IPS DF 6.9 (cell line): ENCODE measurements at regions not wholly inside any gene's neighbourhood (a gene's known extent, or its start where the extent isn't known, plus 50 kb on each side); places are given as distances from the start of the nearest gene placed in this dataset.

Source experiments
- DNase-seq: peaks from one replicate; pipeline ENCODE4 v3.0.0-alpha.2; 2013; ENCODE audit warnings: low read depth, low spot score
- H3K27ac ChIP-seq: one replicate; pipeline ENCODE4 v1.5.1; 2013; ENCODE audit warnings: low read length, control low read depth
- H3K27me3 ChIP-seq: 2 replicates; pipeline ENCODE4 v1.6.1; 2013; ENCODE audit warnings: mild to moderate bottlenecking, low read length; ENCODE audit not compliant: control insufficient read depth, insufficient read depth
- H3K36me3 ChIP-seq: 2 replicates; pipeline ENCODE4 v1.6.1; 2013; ENCODE audit warnings: low read length; ENCODE audit not compliant: control insufficient read depth, insufficient read depth
- H3K4me1 ChIP-seq: 2 replicates; pipeline ENCODE4 v1.6.1; 2013; ENCODE audit warnings: low read length; ENCODE audit not compliant: control insufficient read depth, insufficient read depth
- H3K4me3 ChIP-seq: 2 replicates; pipeline ENCODE4 v1.5.1; 2013; ENCODE audit warnings: mild to moderate bottlenecking, low read length
- H3K9me3 ChIP-seq: 2 replicates; pipeline ENCODE4 v1.6.1; 2013; ENCODE audit warnings: low read length, inconsistent platforms; ENCODE audit not compliant: control insufficient read depth, insufficient read depth
- WGBS: extraction: QIAGEN DNeasy Blood & Tissue Kit; methylation state at CpG from one replicate; pipeline ENCODE4 v1.1.7; 2013; ENCODE audit warnings: mixed read lengths, missing lambda C conversion rate; ENCODE audit not compliant: insufficient read length, insufficient coverage; 5-methylcytosine and 5-hydroxymethylcytosine counted together

GRCh38 chr5:89973516-89973915 is 436.0 kb downstream of the CETN3 start:
- no CpG with 5 or more reads among the region's 2 CpGs for WGBS
- Histone ChIP-seq H3K4me1 (no peaks in the 10 kb centered on the region), H3K27me3 (no peaks in the 10 kb centered on the region), H3K9me3 (no peaks in the 10 kb centered on the region), H3K27ac (no peak overlapping the region), H3K36me3 (no peaks in the 10 kb centered on the region), H3K4me3 (no peak overlapping the region)
- no peak for DNase-seq

GRCh38 chr5:89972901-89973300 is 436.7 kb downstream of the CETN3 start:
- Histone ChIP-seq H3K4me3 (no peak overlapping the region), H3K4me1 (no peaks in the 10 kb centered on the region), H3K9me3 (no peaks in the 10 kb centered on the region), H3K27ac (no peak overlapping the region), H3K36me3 (no peaks in the 10 kb centered on the region), H3K27me3 (no peaks in the 10 kb centered on the region)
- no CpG with 5 or more reads among the region's 3 CpGs for WGBS
- no peak for DNase-seq

- Histone ChIP-seq H3K27me3 (no peaks in the 10 kb centered on the region), H3K4me1 (no peaks in the 10 kb centered on the region), H3K36me3 (no peaks in the 10 kb centered on the region), H3K4me3 (no peak overlapping the region), H3K9me3 (no peaks in the 10 kb centered on the region), H3K27ac (no peak overlapping the region)
- WGBS = no CpG with 5 or more reads among the region's 4 CpGs
- DNase-seq = no peak
These were observed 440.6 kb downstream of the CETN3 start for GRCh38 chr5:89968958-89969381.

GRCh38 chr5:89967771-89968444 is 441.6 kb downstream of the CETN3 start:
- no peak for DNase-seq
- Histone ChIP-seq H3K27ac (no peak overlapping the region), H3K36me3 (no peaks in the 10 kb centered on the region), H3K27me3 (no peaks in the 10 kb centered on the region), H3K9me3 (no peaks in the 10 kb centered on the region), H3K4me1 (no peaks in the 10 kb centered on the region), H3K4me3 (no peak overlapping the region)
- WGBS = no CpG with 5 or more reads among the region's 1 CpG

- Histone ChIP-seq H3K27ac (no peak overlapping the region), H3K36me3 (no peaks in the 10 kb centered on the region), H3K27me3 (no peaks in the 10 kb centered on the region), H3K4me3 (no peak overlapping the region), H3K9me3 (no peaks in the 10 kb centered on the region), H3K4me1 (0 out of 2 replicates have a peak, but pooled peaks cover 1% of the 10 kb centered on the region)
- no peak for DNase-seq
- no CpG with 5 or more reads among the region's 1 CpG for WGBS
These were observed 452.7 kb downstream of the CETN3 start for GRCh38 chr5:89956838-89957237.

- DNase-seq = no peak
- Histone ChIP-seq H3K27me3 (no peaks in the 10 kb centered on the region), H3K4me1 (0 out of 2 replicates have a peak, but pooled peaks cover 1% of the 10 kb centered on the region), H3K9me3 (no peaks in the 10 kb centered on the region), H3K27ac (no peak overlapping the region), H3K4me3 (no peak overlapping the region), H3K36me3 (no peaks in the 10 kb centered on the region)
- no CpG with 5 or more reads among the region's 4 CpGs for WGBS
These were observed 454.6 kb downstream of the CETN3 start for GRCh38 chr5:89954916-89955315.

- H3K36me3 ChIP-seq = no peaks in the 10 kb centered on the region
- H3K4me1 ChIP-seq = 0 out of 2 replicates have a peak, but pooled peaks cover 1% of the 10 kb centered on the region
- no peaks in the 10 kb centered on the region for H3K9me3 ChIP-seq
- H3K27ac ChIP-seq = no peak overlapping the region
- no peak overlapping the region for H3K4me3 ChIP-seq
- no peak for DNase-seq
- no CpG with 5 or more reads among the region's 2 CpGs for WGBS
- H3K27me3 ChIP-seq = no peaks in the 10 kb centered on the region
These were observed 457.7 kb downstream of the CETN3 start for GRCh38 chr5:89951876-89952275.

GRCh38 chr5:89950234-89950633 is 459.3 kb downstream of the CETN3 start:
- WGBS = no CpG with 5 or more reads among the region's 1 CpG

GRCh38 chr5:89948977-89949376 is 460.6 kb downstream of the CETN3 start:
- no peaks in the 10 kb centered on the region for H3K27me3 ChIP-seq
- no peaks in the 10 kb centered on the region for H3K36me3 ChIP-seq
- H3K4me1 ChIP-seq = no peaks in the 10 kb centered on the region
- no peak overlapping the region for H3K4me3 ChIP-seq
- H3K9me3 ChIP-seq = no peaks in the 10 kb centered on the region
- no peak for DNase-seq
- no CpG with 5 or more reads among the region's 1 CpG for WGBS
- H3K27ac ChIP-seq = no peak overlapping the region

More at GRCh38 chr5:89950234-89950633, 459.3 kb downstream of the CETN3 start:
- Histone ChIP-seq H3K9me3 (no peaks in the 10 kb centered on the region), H3K4me3 (no peak overlapping the region), H3K36me3 (no peaks in the 10 kb centered on the region), H3K27me3 (no peaks in the 10 kb centered on the region), H3K27ac (no peak overlapping the region), H3K4me1 (no peaks in the 10 kb centered on the region)
- DNase-seq = no peak

GRCh38 chr5:89946916-89947315 is 462.6 kb downstream of the CETN3 start:
- H3K27me3 ChIP-seq = no peaks in the 10 kb centered on the region
- no peak overlapping the region for H3K4me3 ChIP-seq
- H3K4me1 ChIP-seq = no peaks in the 10 kb centered on the region
- DNase-seq = no peak
- H3K9me3 ChIP-seq = no peaks in the 10 kb centered on the region
- H3K36me3 ChIP-seq = no peaks in the 10 kb centered on the region
- no CpG with 5 or more reads among the region's 2 CpGs for WGBS
- no peak overlapping the region for H3K27ac ChIP-seq

- DNase-seq = no peak
- Histone ChIP-seq H3K36me3 (no peaks in the 10 kb centered on the region), H3K4me3 (no peak overlapping the region), H3K27me3 (no peaks in the 10 kb centered on the region), H3K9me3 (no peaks in the 10 kb centered on the region), H3K27ac (no peak overlapping the region), H3K4me1 (no peaks in the 10 kb centered on the region)
- no CpG with 5 or more reads among the region's 4 CpGs for WGBS
These were observed 463.0 kb downstream of the CETN3 start for GRCh38 chr5:89946508-89946907.
